ENCODE measurements at regions not wholly inside any gene's neighbourhood (a gene's known extent, or its start where the extent isn't known, plus 50 kb on each side); places are given as distances from the start of the nearest gene placed in this dataset.
A peak's percentile ranks its signal among the peaks of the same experiment; 100 is the strongest.
"Not testable (repeated sequence)": the region's sequence is repeated elsewhere in the genome, so short reads cannot be mapped to it uniquely, and the experiment has no call there.

- H3K27ac Mint-ChIP-seq (ENCODE audit: unreplicated experiment), result peak overlapping the region; percentile 59
- DNase-seq (ENCODE audit: extremely low spot score, unreplicated experiment), result peak; percentile 89
- H3K4me1 Mint-ChIP-seq (ENCODE audit: unreplicated experiment), result peaks cover 16% of the 10 kb centered on the region
- not testable (repeated sequence) for H3K27me3 Mint-ChIP-seq (ENCODE audit: unreplicated experiment); H3K9me3 Mint-ChIP-seq (ENCODE audit: unreplicated experiment); H3K36me3 Mint-ChIP-seq (ENCODE audit: unreplicated experiment)
- peak overlapping the region; percentile 71 for H3K4me3 Mint-ChIP-seq (ENCODE audit: unreplicated experiment)
Measured at GRCh38 chr7:32728412-32729334, 162.9 kb downstream of the KBTBD2 start.

DNA sequence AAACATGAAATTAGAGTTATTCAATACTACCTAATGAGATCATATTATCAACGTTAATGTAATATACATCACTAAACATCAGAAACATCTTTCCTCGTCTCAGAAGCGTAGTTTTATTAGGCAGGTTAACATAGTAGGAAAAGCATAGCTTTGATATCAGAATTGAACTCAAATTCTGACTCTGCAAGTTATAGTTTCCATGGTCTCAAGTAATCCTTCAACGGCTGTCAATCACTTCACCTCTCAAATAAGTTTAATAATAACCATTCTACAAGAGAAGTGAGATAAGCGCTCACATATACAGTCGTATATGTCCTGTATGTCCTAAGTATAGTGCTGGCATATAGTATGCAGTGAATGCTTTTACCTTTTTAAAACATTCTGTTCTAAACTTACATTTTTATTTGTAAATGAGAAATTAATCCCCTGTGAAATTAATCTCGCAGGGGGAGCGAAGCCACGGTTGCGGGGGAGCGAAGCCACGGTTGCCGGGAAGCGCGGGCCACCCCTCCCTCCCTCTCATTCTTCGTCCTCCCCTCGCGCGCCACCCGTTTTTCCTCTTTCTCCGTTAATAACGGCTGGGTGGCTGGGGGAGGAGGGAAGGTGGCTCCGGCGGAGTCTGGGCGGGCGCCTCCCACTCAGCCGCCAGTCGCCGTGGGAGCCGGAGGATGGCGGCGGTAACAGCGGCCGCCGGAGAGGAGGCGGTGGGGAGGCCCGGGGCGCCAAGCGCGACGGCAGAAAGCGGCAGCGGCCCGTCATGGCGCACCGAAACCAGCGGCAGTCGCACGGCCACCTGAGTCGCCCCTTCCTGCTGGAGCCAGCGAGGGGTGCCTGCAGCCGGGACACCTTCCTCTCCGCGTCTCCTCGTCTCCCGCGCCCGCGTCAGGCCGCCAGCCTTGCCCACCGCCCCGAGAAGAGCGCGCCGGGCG, 163.8 kb downstream of the KBTBD2 start:
- H3K4me3 Mint-ChIP-seq (ENCODE audit: unreplicated experiment), result peak overlapping the region; percentile 83
- DNase-seq (ENCODE audit: extremely low spot score, unreplicated experiment); H3K9me3 Mint-ChIP-seq (ENCODE audit: unreplicated experiment); H3K36me3 Mint-ChIP-seq (ENCODE audit: unreplicated experiment); H3K27me3 Mint-ChIP-seq (ENCODE audit: unreplicated experiment): not testable (repeated sequence)
- peak overlapping the region; percentile 73 for H3K27ac Mint-ChIP-seq (ENCODE audit: unreplicated experiment)
- peaks cover 15% of the 10 kb centered on the region for H3K4me1 Mint-ChIP-seq (ENCODE audit: unreplicated experiment)

GRCh38 chr7:32722837-32723236, 168.7 kb downstream of the KBTBD2 start:
- H3K27ac Mint-ChIP-seq (ENCODE audit: unreplicated experiment); H3K9me3 Mint-ChIP-seq (ENCODE audit: unreplicated experiment); H3K4me1 Mint-ChIP-seq (ENCODE audit: unreplicated experiment); H3K4me3 Mint-ChIP-seq (ENCODE audit: unreplicated experiment); H3K27me3 Mint-ChIP-seq (ENCODE audit: unreplicated experiment); H3K36me3 Mint-ChIP-seq (ENCODE audit: unreplicated experiment); DNase-seq (ENCODE audit: extremely low spot score, unreplicated experiment): not testable (repeated sequence)

- no peak for DNase-seq (ENCODE audit: extremely low spot score, unreplicated experiment)
- H3K9me3 Mint-ChIP-seq (ENCODE audit: unreplicated experiment), result peaks cover 20% of the 10 kb centered on the region
- H3K4me1 Mint-ChIP-seq (ENCODE audit: unreplicated experiment), result peaks cover 3% of the 10 kb centered on the region
- no peak overlapping the region for H3K4me3 Mint-ChIP-seq (ENCODE audit: unreplicated experiment)
- no peak for TF ChIP-seq CTCF (IDR thresholded peaks at IDR 0.05)
- H3K27me3 Mint-ChIP-seq (ENCODE audit: unreplicated experiment), result no peaks in the 10 kb centered on the region
- H3K36me3 Mint-ChIP-seq (ENCODE audit: unreplicated experiment), result peaks cover 10% of the 10 kb centered on the region
- no peak overlapping the region for H3K27ac Mint-ChIP-seq (ENCODE audit: unreplicated experiment)
Measured at GRCh38 chr7:32694182-32694581, 197.4 kb downstream of the KBTBD2 start.

GRCh38 chr7:32691965-32692815, 196.9 kb downstream of the AVL9 start:
- Mint-ChIP-seq H3K36me3 (ENCODE audit: unreplicated experiment) (peaks cover 15% of the 10 kb centered on the region), H3K9me3 (ENCODE audit: unreplicated experiment) (peaks cover 20% of the 10 kb centered on the region)
- TF ChIP-seq CTCF (IDR thresholded peaks at IDR 0.05), result peak; percentile 51
- H3K4me1 Mint-ChIP-seq (ENCODE audit: unreplicated experiment); H3K4me3 Mint-ChIP-seq (ENCODE audit: unreplicated experiment); DNase-seq (ENCODE audit: extremely low spot score, unreplicated experiment); H3K27ac Mint-ChIP-seq (ENCODE audit: unreplicated experiment); H3K27me3 Mint-ChIP-seq (ENCODE audit: unreplicated experiment): not testable (repeated sequence)

DNA sequence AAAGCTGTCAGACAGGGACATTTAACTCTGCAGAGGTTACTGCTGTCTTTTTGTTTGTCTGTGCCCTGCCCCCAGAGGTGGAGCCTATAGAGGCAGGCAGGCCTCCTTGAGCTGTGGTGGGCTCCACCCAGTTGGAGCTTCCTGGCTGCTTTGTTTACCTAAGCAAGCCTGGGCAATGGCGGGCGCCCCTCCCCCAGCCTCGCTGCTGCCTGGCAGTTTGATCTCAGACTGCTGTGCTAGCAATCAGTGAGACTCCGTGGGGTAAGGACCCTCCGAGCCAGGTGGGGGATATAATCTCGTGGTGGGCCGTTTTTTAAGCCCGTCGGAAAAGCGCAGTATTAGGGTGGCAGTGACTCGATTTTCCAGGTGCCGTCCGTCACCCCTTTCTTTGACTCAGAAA, 192.8 kb downstream of the AVL9 start:
- H3K4me1 Mint-ChIP-seq (ENCODE audit: unreplicated experiment); DNase-seq (ENCODE audit: extremely low spot score, unreplicated experiment); H3K9me3 Mint-ChIP-seq (ENCODE audit: unreplicated experiment); H3K27ac Mint-ChIP-seq (ENCODE audit: unreplicated experiment); H3K27me3 Mint-ChIP-seq (ENCODE audit: unreplicated experiment); H3K36me3 Mint-ChIP-seq (ENCODE audit: unreplicated experiment); H3K4me3 Mint-ChIP-seq (ENCODE audit: unreplicated experiment): not testable (repeated sequence)
